Fibroblast of gingiva (primary cell): ENCODE measurements at regions not wholly inside any gene's neighbourhood (a gene's known extent, or its start where the extent isn't known, plus 50 kb on each side); places are given as distances from the start of the nearest gene placed in this dataset.
"Not testable (repeated sequence)": the region's sequence is repeated elsewhere in the genome, so short reads cannot be mapped to it uniquely, and the experiment has no call there.

Source experiments
- DNase-seq: peaks from one replicate; pipeline ENCODE4 v3.0.0-alpha.2; 2011; ENCODE audit warnings: low read depth

- DNase-seq, result peak; percentile 1
Observed at GRCh38 chr14:19126269-19127051, 159.2 kb downstream of the POTEM start.

GRCh38 chr14:19127664-19128435, 160.6 kb downstream of the POTEM start:
- not testable (repeated sequence) for DNase-seq

GRCh38 chr14:19131553-19131952, 164.3 kb downstream of the POTEM start:
- not testable (repeated sequence) for DNase-seq

- DNase-seq, result not testable (repeated sequence)
Observed at GRCh38 chr14:19132013-19132835, 165.0 kb downstream of the POTEM start.

- not testable (repeated sequence) for DNase-seq
Observed at GRCh38 chr14:19132836-19133120, 165.5 kb downstream of the POTEM start.

- not testable (repeated sequence) for DNase-seq
Observed at GRCh38 chr14:19157106-19157709, 190.0 kb downstream of the POTEM start.

- not testable (repeated sequence) for DNase-seq
Observed at GRCh38 chr14:19158012-19158411, 190.8 kb downstream of the POTEM start.

GRCh38 chr14:19158588-19158987, 191.4 kb downstream of the POTEM start:
- not testable (repeated sequence) for DNase-seq

GRCh38 chr14:19159003-19159625, 191.9 kb downstream of the POTEM start:
- not testable (repeated sequence) for DNase-seq

- DNase-seq, result not testable (repeated sequence)
Observed at GRCh38 chr14:19160379-19160778, 193.1 kb downstream of the POTEM start.

- not testable (repeated sequence) for DNase-seq
Observed at GRCh38 chr14:19161251-19162033, 194.2 kb downstream of the POTEM start.

- not testable (repeated sequence) for DNase-seq
Observed at GRCh38 chr14:19162034-19162706, 194.9 kb downstream of the POTEM start.

GRCh38 chr14:19162920-19163319, 195.7 kb downstream of the POTEM start:
- DNase-seq, result not testable (repeated sequence)

- DNase-seq, result not testable (repeated sequence)
Observed at GRCh38 chr14:19163891-19164290, 196.7 kb downstream of the POTEM start.

- not testable (repeated sequence) for DNase-seq
Observed at GRCh38 chr14:19164426-19164825, 197.2 kb downstream of the POTEM start.

- not testable (repeated sequence) for DNase-seq
Observed at GRCh38 chr14:19166056-19166455, 198.8 kb downstream of the POTEM start.

- DNase-seq, result not testable (repeated sequence)
Observed at GRCh38 chr14:19167454-19168190, 200.4 kb downstream of the POTEM start.

- not testable (repeated sequence) for DNase-seq
Observed at GRCh38 chr14:19168261-19168660, 201.0 kb downstream of the POTEM start.
